GM21423 (cell line): ENCODE measurements at regions not wholly inside any gene's neighbourhood (a gene's known extent, or its start where the extent isn't known, plus 50 kb on each side); places are given as distances from the start of the nearest gene placed in this dataset.

Experiments used
- ATAC-seq: cut with Tn5 transposase; IDR thresholded peaks from one replicate; pipeline ENCODE4 v1.9.1; 2021; ENCODE audit warnings: mild to moderate bottlenecking, moderate library complexity; ENCODE audit not compliant: unreplicated experiment

- no peak for ATAC-seq
These were observed 362.3 kb downstream of the FAM170A start for GRCh38 chr5:119991625-119992024.

- no peak for ATAC-seq
These were observed 366.8 kb downstream of the FAM170A start for GRCh38 chr5:119996128-119996527.

GRCh38 chr5:120007598-120007997 lies 378.2 kb downstream of the FAM170A start:
- no peak for ATAC-seq

GRCh38 chr5:120012431-120012830 lies 383.1 kb downstream of the FAM170A start:
- ATAC-seq = no peak

GRCh38 chr5:120014535-120014934 lies 385.2 kb downstream of the FAM170A start:
- no peak for ATAC-seq

GRCh38 chr5:120016717-120017382 lies 387.5 kb downstream of the FAM170A start:
- ATAC-seq = no peak

- ATAC-seq = no peak
These were observed 388.2 kb downstream of the FAM170A start for GRCh38 chr5:120017513-120017912.

- no peak for ATAC-seq
These were observed 405.8 kb downstream of the FAM170A start for GRCh38 chr5:120035181-120035580.

GRCh38 chr5:120035815-120036577 lies 406.6 kb downstream of the FAM170A start:
- no peak for ATAC-seq

GRCh38 chr5:120037451-120037850 lies 408.1 kb downstream of the FAM170A start:
- ATAC-seq = no peak

- ATAC-seq = no peak
These were observed 409.8 kb downstream of the FAM170A start for GRCh38 chr5:120039111-120039510.

- ATAC-seq = no peak
These were observed 414.1 kb downstream of the FAM170A start for GRCh38 chr5:120043431-120043830.

- ATAC-seq = no peak
These were observed 410.9 kb upstream of the PRR16 start for GRCh38 chr5:120052916-120053828.

- ATAC-seq = no peak
These were observed 410.3 kb upstream of the PRR16 start for GRCh38 chr5:120053841-120054240.

- no peak for ATAC-seq
These were observed 408.2 kb upstream of the PRR16 start for GRCh38 chr5:120055858-120056257.

GRCh38 chr5:120062515-120062917 lies 401.6 kb upstream of the PRR16 start:
- no peak for ATAC-seq

GRCh38 chr5:120072068-120072761 lies 391.9 kb upstream of the PRR16 start:
- no peak for ATAC-seq

- ATAC-seq = no peak
These were observed 390.4 kb upstream of the PRR16 start for GRCh38 chr5:120073722-120074121.

- ATAC-seq = no peak
These were observed 383.3 kb upstream of the PRR16 start for GRCh38 chr5:120080781-120081180.

GRCh38 chr5:120082316-120083068 lies 381.6 kb upstream of the PRR16 start:
- ATAC-seq = no peak
